WTC11 (cell line): ENCODE measurements at regions not wholly inside any gene's neighbourhood (a gene's known extent, or its start where the extent isn't known, plus 50 kb on each side); places are given as distances from the start of the nearest gene placed in this dataset.

Experiments used
- AR ChIP-seq: fragments of 250-450 bp; sonication (Bioruptor Pico); IDR thresholded peaks from 2 replicates; pipeline ENCODE4 v1.9.0; 2021; ENCODE audit warnings: mild to moderate bottlenecking
- ATF1 ChIP-seq: sonication (generic); formaldehyde crosslinking; IDR thresholded peaks from 2 replicates; pipeline ENCODE4 v1.8.1; 2023; ENCODE audit warnings: mild to moderate bottlenecking, moderate library complexity, missing genetic modification reagents
- CBFB ChIP-seq: sonication (generic); formaldehyde crosslinking; IDR thresholded peaks from 2 replicates; pipeline ENCODE4 v1.8.1; 2022; ENCODE audit warnings: mild to moderate bottlenecking, low read depth, missing genetic modification reagents
- ESRRA ChIP-seq: sonication (generic); formaldehyde crosslinking; IDR thresholded peaks from 2 replicates; pipeline ENCODE4 v1.8.1; 2022; ENCODE audit warnings: mild to moderate bottlenecking, missing genetic modification reagents, borderline replicate concordance
- RELA ChIP-seq: sonication (generic); formaldehyde crosslinking; IDR thresholded peaks from 2 replicates; pipeline ENCODE4 v1.8.1; 2022; ENCODE audit warnings: missing genetic modification reagents, mild to moderate bottlenecking, borderline replicate concordance
- SMAD4 ChIP-seq: sonication (generic); formaldehyde crosslinking; IDR thresholded peaks from 2 replicates; pipeline ENCODE4 v1.8.0; 2022; ENCODE audit warnings: mild to moderate bottlenecking, missing genetic modification reagents
- USF2 ChIP-seq: sonication (generic); formaldehyde crosslinking; IDR thresholded peaks from 2 replicates; pipeline ENCODE4 v1.8.1; 2023; ENCODE audit warnings: mild to moderate bottlenecking, missing genetic modification reagents, moderate library complexity
- ZNF121 ChIP-seq: sonication (generic); formaldehyde crosslinking; IDR thresholded peaks from 2 replicates; pipeline ENCODE4 v1.8.0; 2023; ENCODE audit warnings: missing genetic modification reagents
- TF ChIP-seq, protein P1 (sequence below): fragments of 200-600 bp; IDR thresholded peaks from 2 replicates; pipeline ENCODE4 v1.8.0; 2022; ENCODE audit warnings: antibody characterized with exemption
- TF ChIP-seq, protein P2 (sequence below): fragments of 250-450 bp; sonication (Bioruptor Pico); conservative IDR thresholded peaks from 2 replicates; pipeline ENCODE4 v1.9.0; 2021; ENCODE audit warnings: mild to moderate bottlenecking

DNA sequence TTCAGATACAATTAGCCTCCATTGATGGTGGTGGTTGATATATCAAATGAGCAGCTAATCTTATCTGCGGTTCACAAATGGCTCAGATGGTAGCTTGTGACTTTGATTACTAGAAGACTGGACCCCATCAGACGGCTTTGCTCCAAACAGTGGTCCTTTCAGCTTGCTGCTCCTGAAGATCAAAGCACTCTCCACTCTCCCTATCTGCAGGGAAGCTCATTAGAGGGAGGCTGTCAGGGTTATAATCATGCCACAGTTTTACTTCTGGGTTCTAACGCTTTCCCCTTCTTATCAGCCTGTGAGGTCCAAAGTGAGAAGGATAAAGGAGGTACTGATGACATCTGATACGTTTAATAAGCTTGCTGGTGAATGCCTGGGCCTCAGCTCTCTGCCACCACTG lies 247.1 kb upstream of the NT5C1B start:
- TF ChIP-seq SMAD4 (no peak), RELA (CRISPR knock-in tag) (no peak), ATF1 (no peak), ESRRA (CRISPR knock-in tag) (no peak), CBFB (CRISPR knock-in tag) (no peak), USF2 (CRISPR knock-in tag) (no peak), AR (no peak), ZNF121 (no peak)
- TF ChIP-seq, protein P1, sequence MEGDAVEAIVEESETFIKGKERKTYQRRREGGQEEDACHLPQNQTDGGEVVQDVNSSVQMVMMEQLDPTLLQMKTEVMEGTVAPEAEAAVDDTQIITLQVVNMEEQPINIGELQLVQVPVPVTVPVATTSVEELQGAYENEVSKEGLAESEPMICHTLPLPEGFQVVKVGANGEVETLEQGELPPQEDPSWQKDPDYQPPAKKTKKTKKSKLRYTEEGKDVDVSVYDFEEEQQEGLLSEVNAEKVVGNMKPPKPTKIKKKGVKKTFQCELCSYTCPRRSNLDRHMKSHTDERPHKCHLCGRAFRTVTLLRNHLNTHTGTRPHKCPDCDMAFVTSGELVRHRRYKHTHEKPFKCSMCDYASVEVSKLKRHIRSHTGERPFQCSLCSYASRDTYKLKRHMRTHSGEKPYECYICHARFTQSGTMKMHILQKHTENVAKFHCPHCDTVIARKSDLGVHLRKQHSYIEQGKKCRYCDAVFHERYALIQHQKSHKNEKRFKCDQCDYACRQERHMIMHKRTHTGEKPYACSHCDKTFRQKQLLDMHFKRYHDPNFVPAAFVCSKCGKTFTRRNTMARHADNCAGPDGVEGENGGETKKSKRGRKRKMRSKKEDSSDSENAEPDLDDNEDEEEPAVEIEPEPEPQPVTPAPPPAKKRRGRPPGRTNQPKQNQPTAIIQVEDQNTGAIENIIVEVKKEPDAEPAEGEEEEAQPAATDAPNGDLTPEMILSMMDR, result no peak
- TF ChIP-seq, protein P2, sequence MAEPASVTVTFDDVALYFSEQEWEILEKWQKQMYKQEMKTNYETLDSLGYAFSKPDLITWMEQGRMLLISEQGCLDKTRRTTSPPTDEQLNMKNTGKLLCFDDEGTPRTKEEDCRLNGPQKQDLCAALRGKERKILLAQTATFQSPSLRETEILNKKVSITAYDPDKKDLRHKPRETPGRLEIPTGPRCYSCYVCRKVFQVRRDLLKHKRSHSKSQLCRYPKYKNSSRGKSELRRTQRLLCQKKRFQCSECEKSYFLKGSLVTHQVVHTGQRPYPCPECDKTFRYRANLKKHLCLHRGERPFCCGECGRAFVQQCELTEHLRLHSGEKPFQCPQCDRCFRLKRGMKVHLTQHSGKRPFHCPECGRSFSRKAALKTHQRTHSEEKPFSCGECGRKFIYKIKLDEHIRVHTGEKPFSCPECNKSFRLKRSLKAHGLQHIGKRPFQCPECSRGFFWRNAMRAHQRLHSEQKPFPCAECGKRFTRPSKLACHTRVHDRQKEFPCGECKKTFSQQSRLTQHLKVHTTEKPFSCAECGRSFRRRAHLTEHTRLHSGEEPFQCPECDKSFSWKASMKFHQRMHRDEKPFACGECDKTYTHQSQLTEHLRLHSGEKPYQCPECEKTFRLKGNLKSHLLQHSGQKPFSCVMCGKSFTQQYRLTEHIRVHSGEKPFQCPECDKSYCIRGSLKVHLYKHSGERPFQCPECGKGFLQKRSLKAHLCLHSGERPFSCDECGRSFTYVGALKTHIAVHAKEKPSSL (CRISPR knock-in tag), result no peak
